GM12865 (cell line): ENCODE measurements at regions not wholly inside any gene's neighbourhood (a gene's known extent, or its start where the extent isn't known, plus 50 kb on each side); places are given as distances from the start of the nearest gene placed in this dataset.
A peak's percentile ranks its signal among the peaks of the same experiment; 100 is the strongest.

Experiments
- DNase-seq: peaks from one replicate; pipeline ENCODE4 v3.0.0; 2010; ENCODE audit warnings: low read depth
- H3K4me3 ChIP-seq: 2 replicates; pipeline ENCODE4 v1.5.1; 2011; ENCODE audit warnings: mild to moderate bottlenecking, low read depth, low read length, control low read depth
- CTCF ChIP-seq: IDR thresholded peaks from 2 replicates; pipeline ENCODE4 v1.5.1; 2011; ENCODE audit warnings: low read length, control low read depth, low read depth, inconsistent platforms; ENCODE audit not compliant: insufficient read depth; ENCODE audit errors: missing control alignments

DNA sequence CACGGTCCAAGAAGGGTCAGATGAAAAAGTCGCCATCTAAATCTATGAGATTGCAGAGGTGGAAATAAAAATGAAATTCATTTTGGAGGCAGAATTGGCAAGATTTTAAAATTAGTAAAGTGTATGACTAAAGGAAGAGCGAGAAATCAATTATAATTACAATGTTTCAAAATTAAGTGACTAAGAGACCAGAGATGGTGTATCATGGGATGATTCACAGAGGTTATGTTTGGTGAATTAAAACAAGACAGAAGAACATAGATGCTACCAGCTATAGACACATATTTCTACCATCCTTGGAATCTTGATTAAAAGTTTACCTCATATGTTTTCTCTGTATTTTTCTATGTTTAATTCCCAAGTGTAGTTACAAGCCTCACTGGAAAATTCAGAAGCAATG, 308.9 kb upstream of the DNAJC19 start:
- H3K4me3 ChIP-seq, result no peak overlapping the region
- no peak for DNase-seq
- no peak for TF ChIP-seq CTCF

GRCh38 chr3:181292984-181293383, 303.4 kb upstream of the DNAJC19 start:
- no peak for TF ChIP-seq CTCF
- no peak overlapping the region for H3K4me3 ChIP-seq
- DNase-seq, result peak; percentile 7

DNA sequence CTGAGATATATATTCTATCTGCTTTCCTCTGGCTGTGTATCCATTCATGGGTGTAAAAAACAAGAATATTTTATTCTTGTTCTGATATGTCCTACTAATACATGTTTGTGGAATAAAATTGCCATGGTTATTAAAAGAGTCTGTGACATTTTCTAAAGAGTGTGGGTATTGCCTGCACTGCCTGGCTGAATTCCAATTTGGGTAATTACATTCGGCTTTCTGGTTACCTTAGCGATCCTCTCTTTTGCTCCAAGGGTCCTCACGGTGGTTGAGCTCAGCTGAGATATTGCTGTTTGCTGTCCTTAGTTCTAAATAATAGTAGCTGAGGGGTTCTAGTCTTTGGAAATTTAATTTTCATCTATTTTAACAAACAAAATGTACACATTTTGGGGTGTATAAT, 301.4 kb upstream of the DNAJC19 start:
- no peak for TF ChIP-seq CTCF
- DNase-seq, result no peak
- H3K4me3 ChIP-seq, result no peak overlapping the region

DNA sequence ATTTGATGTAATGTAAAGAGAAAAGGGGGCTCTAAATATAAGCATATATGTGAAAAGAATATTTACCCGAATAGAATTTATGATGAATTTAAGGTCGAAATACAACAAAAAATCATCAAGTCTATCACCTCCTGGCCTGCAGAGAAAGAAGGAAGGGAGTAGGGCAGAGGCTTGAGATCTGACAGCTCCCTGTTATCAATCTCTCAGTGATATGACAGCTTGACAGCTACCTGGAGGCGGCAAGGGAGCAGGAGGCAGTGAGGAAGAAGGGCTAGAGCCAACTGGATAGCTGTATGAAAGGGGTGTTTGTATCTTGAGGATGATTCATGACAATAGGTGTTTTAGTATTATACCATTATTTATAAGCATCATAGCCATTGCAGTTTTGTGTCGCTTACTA, 299.8 kb upstream of the DNAJC19 start:
- TF ChIP-seq CTCF, result no peak
- no peak overlapping the region for H3K4me3 ChIP-seq
- no peak for DNase-seq

GRCh38 chr3:181288145-181288544, 298.6 kb upstream of the DNAJC19 start:
- no peak overlapping the region for H3K4me3 ChIP-seq
- no peak for DNase-seq
- no peak for TF ChIP-seq CTCF

GRCh38 chr3:181279239-181279565, 289.7 kb upstream of the DNAJC19 start:
- TF ChIP-seq CTCF, result no peak
- no peak for DNase-seq
- no peak overlapping the region for H3K4me3 ChIP-seq

DNA sequence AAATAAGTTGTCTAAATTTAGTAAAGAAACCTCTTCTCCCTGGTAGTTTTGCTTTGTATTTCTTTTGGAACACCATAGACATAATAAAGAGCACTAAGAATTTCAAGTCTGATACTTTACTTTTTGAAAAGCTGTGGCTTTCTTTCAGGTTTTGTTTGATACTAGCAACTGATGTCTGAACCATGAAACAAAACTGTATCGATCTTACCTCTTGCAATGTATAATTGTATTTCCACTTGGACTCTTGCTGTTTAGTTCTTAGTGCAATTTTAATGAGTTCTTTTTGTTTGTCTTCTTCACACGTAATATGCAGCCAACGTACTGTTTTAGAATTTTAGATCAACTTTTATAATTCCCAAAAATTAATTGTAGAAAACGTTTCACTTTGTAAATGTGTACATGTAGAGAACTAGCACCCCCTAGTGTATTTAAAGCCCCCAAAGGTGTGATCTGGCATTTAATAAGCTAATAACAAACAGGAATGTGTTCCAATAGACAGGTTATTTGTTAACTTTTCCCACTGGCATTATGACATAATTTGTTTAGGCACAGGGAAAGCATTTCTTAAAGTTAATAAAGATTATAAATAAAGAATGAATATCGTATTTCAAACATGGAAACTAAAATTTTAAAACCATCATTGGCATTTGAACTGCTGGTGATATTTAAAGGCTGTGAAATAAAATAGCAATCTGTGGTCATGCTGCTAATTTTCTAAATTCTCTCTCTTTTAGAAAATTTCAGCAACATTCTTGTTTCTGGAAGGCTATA, 289.1 kb upstream of the DNAJC19 start:
- TF ChIP-seq CTCF, result no peak

More for the DNA sequence above, 289.1 kb upstream of the DNAJC19 start:
- DNase-seq, result peak; percentile 7
- no peak overlapping the region for H3K4me3 ChIP-seq
